Mesodermal cell (in vitro differentiated cells): ENCODE measurements at regions not wholly inside any gene's neighbourhood (a gene's known extent, or its start where the extent isn't known, plus 50 kb on each side); places are given as distances from the start of the nearest gene placed in this dataset.

Source experiments
- H3K27ac ChIP-seq: 2 replicates; pipeline ENCODE4 v1.7.0; 2013; ENCODE audit warnings: mild to moderate bottlenecking, low read depth, low read length, moderate library complexity; ENCODE audit not compliant: severe bottlenecking
- H3K36me3 ChIP-seq: 2 replicates; pipeline ENCODE4 v1.7.1; 2013; ENCODE audit warnings: mild to moderate bottlenecking, low read length, moderate library complexity; ENCODE audit not compliant: control insufficient read depth, insufficient read depth
- H3K4me1 ChIP-seq: one replicate; pipeline ENCODE4 v1.7.1; 2013; ENCODE audit warnings: mild to moderate bottlenecking, low read length; ENCODE audit not compliant: insufficient read depth, control insufficient read depth, poor library complexity, severe bottlenecking
- H3K4me3 ChIP-seq: 2 replicates; pipeline ENCODE4 v1.7.0; 2013; ENCODE audit warnings: low read length, control low read depth, mild to moderate bottlenecking; ENCODE audit not compliant: insufficient read depth, poor library complexity, severe bottlenecking; ENCODE audit errors: extremely low read depth
- H3K9me3 ChIP-seq: 2 replicates; pipeline ENCODE4 v1.7.1; 2013; ENCODE audit warnings: mild to moderate bottlenecking, low read length, moderate library complexity; ENCODE audit not compliant: control insufficient read depth
- WGBS, 2 experiments: methylation state at CpG; one replicate each; pipeline ENCODE4 v1.1.5; 2013; ENCODE audit warnings: missing lambda C conversion rate in 2 of 2; ENCODE audit not compliant: insufficient coverage in 2 of 2; 5-methylcytosine and 5-hydroxymethylcytosine counted together

DNA sequence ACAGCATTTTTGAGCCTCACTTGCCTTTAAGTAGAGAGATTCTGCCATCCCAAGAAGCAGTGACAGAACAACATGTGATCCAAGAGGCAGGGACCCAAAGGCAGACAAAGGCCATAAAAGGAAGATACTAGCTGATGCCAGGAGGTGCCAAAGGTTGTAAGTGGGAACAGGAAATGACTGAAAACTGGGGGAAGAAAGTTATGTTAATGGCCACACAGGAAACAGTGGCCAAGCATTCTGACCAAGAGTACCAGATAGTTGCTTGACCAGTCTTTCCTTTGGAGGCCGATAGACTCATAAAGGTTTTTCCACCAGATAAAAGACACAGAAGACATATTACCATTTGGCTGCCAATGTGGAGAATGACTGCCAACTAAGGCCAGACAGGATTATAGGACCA is 274.5 kb upstream of the PEX5L start:
- no peak overlapping the region for H3K27ac ChIP-seq
- WGBS, 2 experiments = 100% methylated on average over 1 of the region's 1 CpG; no CpG with 5 or more reads in 1 of the 2 experiments
- no peaks in the 10 kb centered on the region for H3K36me3 ChIP-seq
- H3K4me1 ChIP-seq = no peaks in the 10 kb centered on the region
- H3K4me3 ChIP-seq = no peak overlapping the region
- H3K9me3 ChIP-seq = no peaks in the 10 kb centered on the region

DNA sequence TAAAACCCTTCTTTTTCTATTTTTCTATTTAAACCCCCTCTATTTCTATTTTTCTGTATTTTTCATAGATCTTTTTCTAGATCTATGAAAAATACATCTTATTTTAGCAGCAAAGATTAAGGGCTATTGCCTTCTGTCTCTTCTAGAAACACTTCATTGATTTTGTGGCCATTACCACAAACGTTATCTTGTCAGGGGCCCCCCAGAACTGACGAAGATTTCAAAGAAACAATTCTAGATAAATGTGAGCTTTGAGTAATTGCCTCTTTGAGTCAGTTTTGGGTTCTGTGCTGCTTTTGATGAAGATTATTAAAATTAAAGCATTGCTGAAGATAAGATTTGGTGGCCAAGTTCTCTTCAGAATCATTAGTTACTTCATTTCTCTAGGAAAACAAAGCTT is 279.6 kb upstream of the PEX5L start:
- Histone ChIP-seq H3K4me3 (no peak overlapping the region), H3K36me3 (no peaks in the 10 kb centered on the region), H3K9me3 (no peaks in the 10 kb centered on the region), H3K27ac (no peak overlapping the region), H3K4me1 (no peaks in the 10 kb centered on the region)
- 72% methylated on average over 2 of the region's 2 CpGs; no CpG with 5 or more reads in 1 of the 2 experiments for WGBS, 2 experiments

DNA sequence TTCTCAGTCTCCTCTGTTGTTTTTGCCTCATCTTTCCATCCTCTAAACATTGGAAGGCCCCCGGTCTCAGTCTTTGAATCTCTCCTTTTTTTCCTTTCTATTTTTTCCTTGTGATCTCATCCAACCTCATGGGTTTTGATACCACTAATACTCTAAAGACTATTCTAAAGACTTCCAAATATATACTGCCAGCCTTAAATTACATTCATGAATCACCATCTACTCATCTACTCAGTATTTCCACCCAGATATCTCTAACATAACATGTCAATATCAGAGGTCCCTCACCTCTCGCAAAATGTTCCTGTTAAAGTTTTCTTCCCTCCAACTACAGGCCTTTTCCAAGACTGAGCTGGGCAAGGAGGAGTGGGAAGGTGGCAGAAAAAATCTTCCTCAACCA is 282.5 kb upstream of the TTC14 start:
- no peak overlapping the region for H3K4me3 ChIP-seq
- H3K36me3 ChIP-seq = no peaks in the 10 kb centered on the region
- 81 to 88% methylated on average over 1 to 2 of the region's 2 CpGs for WGBS, 2 experiments
- no peaks in the 10 kb centered on the region for H3K9me3 ChIP-seq
- H3K4me1 ChIP-seq = no peaks in the 10 kb centered on the region
- H3K27ac ChIP-seq = no peak overlapping the region

DNA sequence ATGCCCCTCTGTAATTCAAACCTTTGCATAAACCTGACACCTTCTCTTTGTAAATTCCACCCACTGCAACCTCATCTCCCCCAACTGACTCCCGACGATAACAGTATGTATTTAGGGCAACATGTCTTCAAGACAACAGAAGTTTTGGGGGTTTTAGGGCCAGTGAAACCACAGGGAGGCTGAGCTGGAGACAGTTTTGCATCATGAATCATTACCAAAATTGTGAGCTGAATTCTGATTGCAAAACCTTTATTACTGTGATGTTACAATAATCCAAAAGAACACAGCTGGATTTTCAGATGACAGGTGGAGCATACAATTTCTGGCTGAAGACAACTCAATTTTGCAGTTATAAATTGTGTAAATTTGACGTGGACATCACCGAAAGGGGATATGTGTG is 281.3 kb upstream of the TTC14 start:
- H3K4me3 ChIP-seq = no peak overlapping the region
- no peaks in the 10 kb centered on the region for H3K4me1 ChIP-seq
- H3K36me3 ChIP-seq = no peaks in the 10 kb centered on the region
- no peaks in the 10 kb centered on the region for H3K9me3 ChIP-seq
- 83% methylated on average over 2 of the region's 4 CpGs; no CpG with 5 or more reads in 1 of the 2 experiments for WGBS, 2 experiments
- no peak overlapping the region for H3K27ac ChIP-seq

DNA sequence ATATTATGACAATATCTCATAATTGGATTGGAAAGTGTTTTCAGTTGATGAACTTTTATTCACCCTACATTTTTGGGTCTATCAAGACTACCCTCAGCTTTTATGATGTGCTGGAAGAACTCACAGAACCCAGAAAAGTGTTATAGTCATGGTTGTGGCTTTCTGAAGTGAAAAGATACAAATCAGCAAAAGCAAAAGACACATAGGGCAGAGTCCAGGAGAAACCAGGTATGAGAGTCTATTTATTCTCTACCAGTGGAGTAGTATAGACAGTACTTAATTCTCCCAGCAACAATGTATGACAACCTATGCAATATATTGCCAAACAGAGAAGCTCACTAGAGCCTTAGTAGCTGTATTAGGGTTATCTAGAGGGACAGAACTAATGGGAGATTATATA is 280.4 kb upstream of the TTC14 start:
- Histone ChIP-seq H3K4me3 (no peak overlapping the region), H3K9me3 (no peaks in the 10 kb centered on the region), H3K36me3 (no peaks in the 10 kb centered on the region), H3K27ac (no peak overlapping the region), H3K4me1 (no peaks in the 10 kb centered on the region)

DNA sequence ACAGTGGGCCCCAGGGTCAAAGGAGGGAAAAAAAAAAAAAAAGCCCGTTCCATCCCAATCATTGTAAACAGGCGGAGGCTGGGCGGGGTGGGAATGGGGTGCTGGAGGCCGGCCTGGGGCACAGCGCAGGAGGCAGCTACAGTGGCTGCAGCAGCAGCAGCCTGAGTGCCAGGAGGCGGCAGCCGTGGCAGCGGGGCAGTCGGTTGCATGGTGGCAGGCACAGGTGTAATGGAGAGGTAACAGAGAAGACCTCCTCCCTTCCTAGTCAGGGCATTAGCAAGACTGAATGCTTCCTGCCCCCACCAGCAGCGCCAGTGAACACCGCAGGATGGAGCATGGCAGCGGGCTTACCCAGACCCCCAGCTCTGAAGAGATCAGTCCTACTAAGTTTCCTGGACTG is 279.1 kb upstream of the TTC14 start:
- Histone ChIP-seq H3K27ac (no peak overlapping the region), H3K4me1 (no peaks in the 10 kb centered on the region), H3K4me3 (no peak overlapping the region), H3K36me3 (no peaks in the 10 kb centered on the region), H3K9me3 (no peaks in the 10 kb centered on the region)
- 91 to 100% methylated on average over 6 to 10 of the region's 12 CpGs for WGBS, 2 experiments

DNA sequence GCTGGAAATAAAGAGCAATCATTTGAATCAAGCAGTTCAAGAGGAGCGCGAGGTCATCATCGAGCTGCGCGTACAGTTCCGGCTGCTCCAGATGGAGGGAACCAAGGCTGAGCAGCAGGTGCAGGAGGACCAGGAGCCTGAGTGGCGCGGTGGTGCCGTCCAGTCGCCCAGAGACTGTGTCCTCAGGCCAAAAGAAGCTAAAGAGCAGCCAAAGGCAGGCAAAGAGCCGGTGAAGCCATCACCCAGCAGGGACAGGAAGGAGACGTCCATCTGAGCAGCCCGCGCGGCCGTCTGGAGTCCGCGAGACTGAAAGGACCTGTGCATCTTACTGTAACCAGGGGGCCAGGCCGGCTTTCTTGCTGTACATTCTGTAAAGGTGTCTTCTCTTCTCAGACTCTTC is 277.2 kb upstream of the TTC14 start:
- WGBS, 2 experiments = 94% methylated on average over 15 to 19 of the region's 19 CpGs
- no peak overlapping the region for H3K4me3 ChIP-seq

DNA sequence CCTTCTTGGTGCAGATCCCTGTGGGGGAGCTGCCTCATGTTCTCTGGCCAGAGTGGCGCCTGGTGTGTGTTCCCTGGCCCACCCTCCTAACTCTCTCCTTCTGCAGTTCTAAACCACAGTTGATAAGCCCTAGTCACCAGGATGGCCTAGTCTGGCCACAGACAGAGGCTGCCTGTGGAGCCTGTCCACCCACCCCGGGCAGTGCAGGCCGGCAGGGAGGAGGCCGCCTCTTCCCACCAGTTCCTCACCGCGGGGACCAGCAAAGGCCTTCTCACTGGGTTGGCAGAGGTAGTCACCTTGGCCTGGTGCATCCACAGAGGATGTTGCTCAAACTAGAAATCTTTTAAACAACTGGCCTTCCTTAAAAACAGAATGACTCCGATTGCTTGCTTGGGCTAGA is 276.4 kb upstream of the TTC14 start:
- 66 to 89% methylated on average over 2 to 3 of the region's 7 CpGs for WGBS, 2 experiments
- no peak overlapping the region for H3K4me3 ChIP-seq
- no peaks in the 10 kb centered on the region for H3K4me1 ChIP-seq
- H3K9me3 ChIP-seq = no peaks in the 10 kb centered on the region
- no peak overlapping the region for H3K27ac ChIP-seq
- H3K36me3 ChIP-seq = no peaks in the 10 kb centered on the region

More for the DNA sequence above, 277.2 kb upstream of the TTC14 start:
- Histone ChIP-seq H3K4me1 (no peaks in the 10 kb centered on the region), H3K9me3 (no peaks in the 10 kb centered on the region), H3K36me3 (no peaks in the 10 kb centered on the region), H3K27ac (no peak overlapping the region)

DNA sequence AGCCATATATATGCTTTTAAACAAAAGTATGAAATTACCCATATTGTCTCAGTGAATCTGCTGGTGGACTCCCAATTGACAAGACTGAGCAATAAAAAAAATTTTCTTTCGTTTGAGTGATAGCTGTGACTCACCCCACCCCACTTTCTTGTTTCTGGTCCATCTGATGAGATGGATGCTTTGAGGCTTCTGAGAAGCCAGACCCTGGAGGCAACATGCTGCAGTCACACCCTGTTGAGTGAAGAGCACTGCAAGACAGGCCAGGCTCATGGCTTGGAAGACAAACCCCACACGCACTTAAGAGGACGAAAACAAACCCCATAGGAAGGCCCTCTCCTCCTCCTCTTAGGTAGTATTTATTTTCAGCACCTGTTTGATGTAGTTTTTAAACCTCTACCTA is 276.0 kb upstream of the TTC14 start:
- Histone ChIP-seq H3K27ac (no peak overlapping the region), H3K4me1 (no peaks in the 10 kb centered on the region), H3K9me3 (no peaks in the 10 kb centered on the region), H3K4me3 (no peak overlapping the region), H3K36me3 (no peaks in the 10 kb centered on the region)
- WGBS, 2 experiments = no CpG with 5 or more reads among the region's 3 CpGs

DNA sequence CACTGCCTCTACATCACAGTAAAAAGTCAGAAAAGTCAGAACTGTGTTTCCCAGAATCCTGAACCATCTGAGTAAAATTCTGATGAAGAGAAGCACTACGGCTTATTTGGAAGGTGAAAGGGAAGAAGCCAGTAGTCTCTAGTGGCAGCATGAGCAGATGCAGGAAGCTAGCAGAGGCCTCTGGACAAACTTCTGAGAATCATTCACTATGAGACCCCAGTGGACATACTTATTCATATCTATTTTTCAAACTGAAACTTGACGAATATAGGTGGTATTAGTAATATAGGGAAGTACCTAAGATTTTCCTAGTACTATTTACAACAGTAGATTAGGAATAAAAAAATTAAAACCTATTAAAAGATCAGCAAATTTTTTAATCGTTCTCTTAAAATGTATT is 272.8 kb upstream of the TTC14 start:
- H3K9me3 ChIP-seq = no peaks in the 10 kb centered on the region
- WGBS, 2 experiments = 86 to 100% methylated on average over 1 of the region's 3 CpGs

DNA sequence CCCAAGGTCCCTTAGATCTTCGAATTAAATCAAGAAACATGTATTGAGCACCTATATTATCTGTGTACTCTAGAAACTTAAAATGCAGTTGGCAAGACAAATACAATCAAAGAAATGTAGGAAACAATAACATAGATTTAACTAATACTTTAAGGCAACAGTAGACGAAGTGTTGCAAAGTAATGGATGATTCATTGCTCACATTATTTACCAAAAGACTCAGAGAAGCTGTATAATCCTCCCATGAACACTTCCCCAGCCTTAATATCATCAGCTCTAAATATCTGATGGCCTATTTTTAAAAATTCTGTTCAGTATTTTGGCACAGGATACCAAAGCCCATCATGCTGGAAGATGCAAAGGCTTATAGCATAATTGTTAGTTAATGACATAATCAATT is 272.1 kb upstream of the TTC14 start:
- WGBS, 2 experiments = no CpG with 5 or more reads among the region's 2 CpGs
- H3K27ac ChIP-seq = no peak overlapping the region
- no peaks in the 10 kb centered on the region for H3K9me3 ChIP-seq
- H3K36me3 ChIP-seq = no peaks in the 10 kb centered on the region
- no peaks in the 10 kb centered on the region for H3K4me1 ChIP-seq
- H3K4me3 ChIP-seq = no peak overlapping the region

More for the DNA sequence above, 272.8 kb upstream of the TTC14 start:
- no peak overlapping the region for H3K27ac ChIP-seq
- H3K4me1 ChIP-seq = no peaks in the 10 kb centered on the region
- H3K36me3 ChIP-seq = no peaks in the 10 kb centered on the region
- no peak overlapping the region for H3K4me3 ChIP-seq

DNA sequence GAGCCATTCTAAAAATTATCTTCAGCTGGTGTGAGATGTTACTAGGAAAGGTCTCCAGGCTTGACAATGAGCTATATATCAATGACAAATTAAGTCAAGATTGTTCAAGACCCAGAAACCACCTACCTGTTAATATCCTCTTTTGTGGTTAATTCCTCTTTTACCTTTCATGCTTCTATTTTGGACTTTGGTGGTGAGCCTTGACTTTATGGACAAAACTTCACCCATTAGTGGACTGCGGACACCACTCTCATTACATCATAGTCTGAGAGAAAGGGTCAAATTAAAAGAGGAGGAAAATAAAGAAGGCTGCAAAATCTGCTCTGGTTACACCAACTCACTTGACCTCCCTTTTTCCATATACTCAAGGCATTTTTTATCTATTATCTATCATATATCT is 271.5 kb upstream of the TTC14 start:
- no CpG with 5 or more reads among the region's 1 CpG for WGBS, 2 experiments

More for the DNA sequence above, 271.5 kb upstream of the TTC14 start:
- no peaks in the 10 kb centered on the region for H3K9me3 ChIP-seq
- no peak overlapping the region for H3K27ac ChIP-seq
- H3K4me1 ChIP-seq = no peaks in the 10 kb centered on the region
- H3K36me3 ChIP-seq = no peaks in the 10 kb centered on the region
- H3K4me3 ChIP-seq = no peak overlapping the region
